Activated T-cell treated with anti-CD3 and anti-CD28 coated beads, Interleukin-2, amount 50 U/mL, for 24 hours (primary cell): ENCODE measurements at regions not wholly inside any gene's neighbourhood (a gene's known extent, or its start where the extent isn't known, plus 50 kb on each side); places are given as distances from the start of the nearest gene placed in this dataset.
"Not testable (repeated sequence)": the region's sequence is repeated elsewhere in the genome, so short reads cannot be mapped to it uniquely, and the experiment has no call there.

Source experiments
- DNase-seq: peaks from one replicate; pipeline ENCODE4 v3.0.0-alpha.2; 2020
- H3K27ac Mint-ChIP-seq: 2 replicates; pipeline ENCODE4 v1.8.0; 2020; ENCODE audit warnings: mild to moderate bottlenecking, mixed read lengths
- H3K27me3 Mint-ChIP-seq: 2 replicates; pipeline ENCODE4 v1.8.0; 2020; ENCODE audit warnings: mixed read lengths
- H3K36me3 Mint-ChIP-seq: 2 replicates; pipeline ENCODE4 v1.8.0; 2020; ENCODE audit warnings: low read depth, mixed read lengths
- H3K4me1 Mint-ChIP-seq: 2 replicates; pipeline ENCODE4 v1.8.0; 2020; ENCODE audit warnings: low read depth, mixed read lengths
- H3K4me3 Mint-ChIP-seq: 2 replicates; pipeline ENCODE4 v1.8.0; 2020; ENCODE audit warnings: mild to moderate bottlenecking, moderate library complexity, mixed read lengths
- H3K9me3 Mint-ChIP-seq: 2 replicates; pipeline ENCODE4 v1.8.0; 2020; ENCODE audit warnings: mixed read lengths

DNA sequence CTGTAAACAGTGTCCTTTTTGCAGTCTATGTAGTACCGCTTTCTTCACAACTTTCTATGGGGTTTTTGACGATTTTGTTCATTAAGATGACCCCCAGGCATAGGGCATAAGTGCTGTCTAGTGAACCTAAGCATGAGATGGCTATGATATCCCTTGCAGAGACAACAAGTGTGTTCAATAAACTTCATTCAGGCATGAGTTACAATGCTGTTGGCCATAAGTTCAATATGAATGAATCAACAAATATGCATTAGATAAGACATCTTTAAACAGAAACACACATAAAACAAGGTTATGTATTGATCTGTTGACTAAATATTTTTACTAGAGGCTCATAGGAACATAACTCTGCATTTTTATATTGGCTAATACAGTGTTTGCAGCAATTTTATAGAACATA lies 1322.0 kb downstream of the ARAP2 start:
- H3K27me3 Mint-ChIP-seq = no peaks in the 10 kb centered on the region
- peaks cover 5% of the 10 kb centered on the region for H3K9me3 Mint-ChIP-seq
- no peaks in the 10 kb centered on the region for H3K4me1 Mint-ChIP-seq
- no peak for DNase-seq
- no peak overlapping the region for H3K27ac Mint-ChIP-seq
- H3K4me3 Mint-ChIP-seq = no peak overlapping the region
- H3K36me3 Mint-ChIP-seq = no peaks in the 10 kb centered on the region

DNA sequence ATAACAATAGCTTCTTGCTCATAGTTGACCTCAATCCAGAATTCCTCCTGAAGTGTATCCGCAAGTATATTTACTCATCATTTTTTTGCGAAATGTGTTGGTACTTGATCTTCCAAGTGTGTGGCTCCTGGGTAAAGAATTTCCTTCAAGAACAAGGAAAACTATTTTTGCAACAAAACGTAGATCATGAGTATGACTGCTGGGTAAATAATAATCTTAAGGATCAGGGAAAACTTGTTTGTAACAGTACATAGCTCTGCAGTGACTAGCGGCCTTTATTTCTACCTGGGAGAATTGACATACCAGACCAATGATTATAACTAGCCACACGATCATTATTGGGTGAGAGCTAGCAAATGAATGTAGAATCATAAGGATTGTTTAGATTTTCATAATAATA lies 1311.7 kb downstream of the ARAP2 start:
- Mint-ChIP-seq H3K4me1 (no peaks in the 10 kb centered on the region), H3K4me3 (no peak overlapping the region), H3K36me3 (no peaks in the 10 kb centered on the region), H3K27ac (no peak overlapping the region), H3K27me3 (no peaks in the 10 kb centered on the region), H3K9me3 (peaks cover 20% of the 10 kb centered on the region)
- DNase-seq = no peak

DNA sequence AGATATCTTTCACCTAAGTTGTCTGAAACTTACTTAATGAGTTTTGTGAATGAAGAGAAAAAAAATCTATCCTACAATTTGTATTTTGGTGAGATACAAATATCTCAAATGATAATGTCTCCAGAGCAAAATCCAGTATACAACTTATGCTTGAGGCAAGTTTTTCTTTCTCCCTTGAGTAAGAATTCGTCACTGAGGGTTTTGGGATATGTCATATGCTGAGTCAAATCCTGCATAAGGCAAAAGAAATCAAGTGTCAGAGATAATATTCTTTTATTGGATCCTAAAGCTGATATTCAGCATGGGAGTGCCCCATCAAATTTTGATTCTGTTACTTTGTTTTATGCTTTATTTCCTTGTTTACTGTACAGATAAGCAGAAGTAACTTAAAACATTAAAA lies 1308.6 kb downstream of the ARAP2 start:
- no peak for DNase-seq
- H3K27ac Mint-ChIP-seq = no peak overlapping the region
- no peaks in the 10 kb centered on the region for H3K4me1 Mint-ChIP-seq
- no peaks in the 10 kb centered on the region for H3K27me3 Mint-ChIP-seq
- peaks cover 16% of the 10 kb centered on the region for H3K9me3 Mint-ChIP-seq
- H3K36me3 Mint-ChIP-seq = no peaks in the 10 kb centered on the region
- no peak overlapping the region for H3K4me3 Mint-ChIP-seq

DNA sequence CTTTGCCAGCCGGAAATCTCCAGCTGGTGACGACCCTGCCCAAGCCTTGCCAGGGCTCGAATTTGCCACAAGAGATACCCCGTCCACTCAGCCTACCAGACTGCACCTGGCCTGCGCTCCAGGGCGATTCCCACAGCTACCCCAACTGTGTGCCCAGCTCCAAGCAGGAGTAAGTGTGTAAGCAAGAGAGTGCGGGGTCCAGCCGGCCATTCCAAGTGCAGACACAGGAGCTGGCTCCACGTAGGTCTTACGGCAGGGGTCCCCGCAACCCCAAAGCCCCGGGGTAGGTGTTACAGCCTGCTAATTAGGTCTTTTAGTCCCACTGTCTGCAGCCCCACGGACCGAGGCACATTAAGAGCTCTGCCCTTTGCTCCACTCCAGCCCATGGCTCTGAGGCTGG lies 1305.2 kb downstream of the ARAP2 start:
- Mint-ChIP-seq H3K9me3 (peaks cover 9% of the 10 kb centered on the region), H3K27ac (no peak overlapping the region), H3K4me1 (no peaks in the 10 kb centered on the region), H3K36me3 (no peaks in the 10 kb centered on the region), H3K4me3 (no peak overlapping the region), H3K27me3 (no peaks in the 10 kb centered on the region)
- DNase-seq = no peak

DNA sequence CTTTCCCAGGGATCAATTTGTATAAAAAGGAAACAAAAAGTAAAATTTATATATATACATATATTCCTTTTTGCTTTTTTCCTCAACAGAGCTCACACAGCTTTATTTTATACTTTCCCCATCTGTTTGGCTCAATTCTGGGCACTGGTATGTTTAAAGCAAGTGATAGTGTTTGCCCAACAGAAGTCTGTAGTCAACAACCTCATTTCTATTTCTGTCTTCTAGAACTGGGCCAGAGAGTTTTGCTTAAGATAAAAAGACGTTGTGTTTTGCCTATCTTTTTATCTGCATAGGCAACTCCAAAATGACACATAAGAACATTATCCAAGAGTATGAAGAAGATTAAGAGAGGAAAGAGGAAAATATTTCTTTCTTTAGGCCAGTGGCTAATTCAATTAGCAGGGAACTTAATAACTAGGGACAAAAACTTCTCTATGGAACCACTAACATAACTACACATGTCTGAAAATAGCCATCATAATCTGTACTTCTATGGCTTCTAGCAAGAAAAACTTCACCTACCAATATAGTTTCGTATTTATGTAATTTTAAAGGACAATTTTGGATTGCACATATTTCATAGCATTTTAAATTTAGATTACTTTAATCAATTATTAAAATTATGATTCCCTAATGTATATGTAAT lies 1300.5 kb downstream of the ARAP2 start:
- Mint-ChIP-seq H3K4me1 (no peaks in the 10 kb centered on the region), H3K36me3 (no peaks in the 10 kb centered on the region), H3K9me3 (peaks cover 11% of the 10 kb centered on the region), H3K4me3 (no peak overlapping the region), H3K27me3 (no peaks in the 10 kb centered on the region), H3K27ac (no peak overlapping the region)
- no peak for DNase-seq

DNA sequence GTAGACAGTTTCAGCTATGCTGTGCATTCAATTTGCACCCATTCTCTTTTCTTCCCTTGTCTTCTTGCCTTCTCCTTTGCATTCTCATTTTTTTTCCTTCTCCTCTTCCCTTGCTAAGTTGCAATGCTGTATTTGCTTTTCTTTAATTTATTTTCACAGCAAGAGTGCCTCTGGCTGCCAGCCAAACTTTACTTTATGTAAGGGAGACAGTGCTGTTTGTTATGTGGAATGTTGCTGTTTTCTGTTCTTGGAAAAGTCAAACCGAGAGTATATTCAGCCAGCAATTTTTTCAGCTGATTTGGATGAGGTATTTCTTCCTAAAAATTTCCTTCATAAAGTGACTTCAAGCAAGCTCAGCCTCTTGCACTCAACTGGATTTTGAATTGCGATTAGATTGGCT lies 1293.4 kb downstream of the ARAP2 start:
- no peak for DNase-seq
- Mint-ChIP-seq H3K4me1 (no peaks in the 10 kb centered on the region), H3K27ac (no peak overlapping the region), H3K27me3 (no peaks in the 10 kb centered on the region), H3K9me3 (peaks cover 2% of the 10 kb centered on the region), H3K4me3 (no peak overlapping the region), H3K36me3 (no peaks in the 10 kb centered on the region)

DNA sequence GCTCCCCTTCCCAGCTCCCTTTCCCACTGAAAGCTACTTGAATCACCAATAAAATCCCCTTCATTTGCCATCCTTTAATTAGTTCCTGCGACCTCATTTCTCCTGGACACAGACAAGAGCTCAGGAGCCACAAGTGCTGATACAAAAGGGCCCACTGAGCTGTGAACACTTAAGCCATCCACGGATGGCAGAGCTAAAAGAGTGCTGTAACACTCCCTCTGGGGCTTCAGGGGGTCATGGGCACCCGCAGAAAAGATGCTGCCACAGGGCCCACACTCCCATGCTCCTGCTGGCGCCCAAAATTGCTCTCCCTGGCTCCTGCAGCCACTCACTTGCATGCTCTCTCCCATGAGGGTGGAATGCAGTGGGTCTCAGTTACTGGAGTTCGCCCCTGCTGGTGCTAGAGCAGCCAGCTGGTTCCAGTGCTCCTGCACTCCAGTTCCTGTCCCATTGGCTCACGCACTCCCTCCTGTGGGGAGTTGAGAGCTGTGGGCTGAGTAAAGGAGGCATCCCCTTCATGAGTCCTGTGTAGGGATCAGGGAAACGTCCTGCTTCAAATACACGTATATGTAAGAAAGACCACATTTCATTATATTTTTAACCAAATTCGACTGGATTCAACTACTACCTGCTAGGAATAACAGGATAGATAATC lies 1291.0 kb downstream of the ARAP2 start:
- no peak overlapping the region for H3K27ac Mint-ChIP-seq
- H3K27me3 Mint-ChIP-seq = no peaks in the 10 kb centered on the region
- H3K9me3 Mint-ChIP-seq = peaks cover 3% of the 10 kb centered on the region
- no peak for DNase-seq
- H3K36me3 Mint-ChIP-seq = no peaks in the 10 kb centered on the region
- H3K4me3 Mint-ChIP-seq = no peak overlapping the region
- H3K4me1 Mint-ChIP-seq = no peaks in the 10 kb centered on the region

DNA sequence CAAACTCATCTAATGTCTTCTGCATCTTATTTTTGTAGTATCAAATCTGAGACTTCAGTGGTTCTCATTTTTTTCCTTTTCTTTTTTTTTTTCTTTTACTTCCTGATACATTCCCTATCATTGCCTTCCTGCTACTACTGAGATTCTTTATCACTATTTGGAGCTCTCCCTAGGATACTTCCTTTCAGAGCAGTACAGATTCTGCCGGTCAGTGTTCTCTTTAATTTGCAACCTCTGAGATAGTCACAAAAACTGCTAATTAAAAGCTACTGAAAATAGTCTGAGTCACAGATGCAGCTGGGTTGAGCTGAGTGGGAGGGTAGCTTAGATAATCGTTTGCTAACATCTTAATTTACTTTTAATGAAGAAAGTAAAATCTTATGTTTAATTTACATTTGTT lies 1279.7 kb downstream of the ARAP2 start:
- Mint-ChIP-seq H3K36me3 (no peaks in the 10 kb centered on the region), H3K27me3 (no peaks in the 10 kb centered on the region), H3K4me1 (no peaks in the 10 kb centered on the region), H3K27ac (no peak overlapping the region), H3K4me3 (no peak overlapping the region), H3K9me3 (no peaks in the 10 kb centered on the region)
- no peak for DNase-seq

DNA sequence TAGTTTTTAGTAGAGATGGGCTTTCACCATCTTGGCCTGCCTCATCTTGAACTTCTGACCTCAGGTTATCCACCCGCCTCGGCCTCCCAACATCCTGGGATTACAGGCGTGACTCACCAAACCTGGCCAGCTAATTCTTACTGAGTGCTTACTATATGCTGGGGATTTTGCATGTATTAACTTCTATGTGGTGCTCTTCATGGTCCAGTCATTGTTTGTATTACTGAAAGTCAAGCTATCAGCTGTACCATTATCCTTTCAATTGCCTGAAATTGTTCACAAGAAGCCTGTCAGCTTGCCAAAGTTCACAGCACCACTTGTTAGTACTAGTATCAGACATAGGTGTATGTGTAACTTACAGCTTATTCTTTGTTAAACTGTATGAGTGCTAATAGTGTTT lies 1272.1 kb downstream of the ARAP2 start:
- Mint-ChIP-seq H3K4me3 (no peak overlapping the region), H3K27me3 (no peaks in the 10 kb centered on the region), H3K27ac (no peak overlapping the region), H3K36me3 (no peaks in the 10 kb centered on the region), H3K4me1 (no peaks in the 10 kb centered on the region), H3K9me3 (no peaks in the 10 kb centered on the region)
- no peak for DNase-seq

DNA sequence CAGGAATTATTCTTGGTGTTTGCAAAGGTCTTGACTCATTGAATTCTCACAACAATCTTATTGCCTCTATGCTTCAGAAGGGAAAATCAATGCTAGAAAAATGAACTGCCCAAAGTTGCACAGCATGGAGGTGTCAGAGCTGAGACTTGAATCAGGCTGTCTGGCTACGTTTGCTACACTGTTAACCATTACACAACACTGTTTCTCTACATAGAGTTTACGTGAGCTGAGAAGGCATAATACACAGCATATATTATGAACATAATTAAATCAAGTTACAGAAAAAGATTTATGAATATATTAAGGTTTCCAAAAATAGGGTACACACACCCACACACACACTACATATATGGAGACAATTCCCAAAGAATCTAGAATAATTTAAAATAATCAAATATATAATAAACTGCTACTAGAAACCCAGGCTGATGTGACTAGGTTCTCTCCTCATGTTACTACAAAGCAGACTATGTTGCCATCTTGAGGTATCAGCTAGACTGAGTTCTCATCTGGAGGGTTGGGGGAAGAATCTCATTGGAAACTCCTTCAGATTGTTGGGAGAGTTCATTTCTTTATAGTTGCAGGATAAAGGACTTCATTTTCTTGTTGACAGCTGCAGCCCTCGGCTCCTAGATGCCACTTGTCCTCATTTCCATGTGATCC lies 1270.5 kb downstream of the ARAP2 start:
- Mint-ChIP-seq H3K36me3 (no peaks in the 10 kb centered on the region), H3K4me1 (no peaks in the 10 kb centered on the region), H3K27ac (no peak overlapping the region), H3K4me3 (no peak overlapping the region), H3K27me3 (no peaks in the 10 kb centered on the region), H3K9me3 (peaks cover 6% of the 10 kb centered on the region)
- no peak for DNase-seq

DNA sequence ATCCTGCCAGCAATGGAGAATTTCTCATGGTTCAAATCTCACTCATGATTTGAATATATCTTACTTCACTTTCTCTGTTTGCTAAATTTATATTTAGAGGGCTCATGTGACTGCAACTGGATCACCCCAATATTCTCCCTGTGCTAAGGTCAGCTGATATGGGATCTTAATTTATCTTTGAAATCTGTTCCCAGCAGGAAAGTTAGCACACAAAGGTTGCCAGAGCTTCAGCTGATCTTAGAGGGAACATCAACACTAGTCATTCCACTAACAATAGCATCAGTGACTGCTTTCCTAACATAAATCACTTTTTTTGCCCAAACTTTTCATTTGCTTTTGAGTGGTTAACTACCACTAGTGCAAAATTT lies 1270.0 kb downstream of the ARAP2 start:
- Mint-ChIP-seq H3K4me3 (no peak overlapping the region), H3K9me3 (peaks cover 6% of the 10 kb centered on the region), H3K27ac (no peak overlapping the region), H3K27me3 (no peaks in the 10 kb centered on the region), H3K36me3 (no peaks in the 10 kb centered on the region), H3K4me1 (no peaks in the 10 kb centered on the region)
- no peak for DNase-seq

DNA sequence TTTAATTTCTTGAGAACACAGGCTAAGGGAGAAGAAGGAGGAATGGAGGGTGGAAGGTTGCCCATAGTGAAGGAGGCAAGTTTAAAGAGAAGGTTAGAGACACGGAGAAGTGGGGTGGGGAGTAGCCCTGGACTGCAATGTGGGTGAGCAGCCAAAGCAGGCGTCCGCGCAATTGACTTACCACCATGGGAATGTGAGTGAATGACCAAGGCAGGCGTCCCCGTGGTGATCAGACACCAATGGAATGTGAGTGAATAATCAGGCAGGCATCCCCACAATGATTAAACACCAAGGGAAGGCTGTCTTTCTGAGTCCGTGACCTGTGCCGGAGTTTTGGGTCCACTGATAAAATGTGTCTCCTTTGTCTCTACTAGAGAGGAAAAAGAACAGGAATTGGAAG lies 1223.1 kb downstream of the ARAP2 start:
- not testable (repeated sequence) for H3K4me1 Mint-ChIP-seq, H3K27me3 Mint-ChIP-seq, H3K27ac Mint-ChIP-seq, H3K36me3 Mint-ChIP-seq, H3K4me3 Mint-ChIP-seq, DNase-seq
- H3K9me3 Mint-ChIP-seq = peaks cover 28% of the 10 kb centered on the region

DNA sequence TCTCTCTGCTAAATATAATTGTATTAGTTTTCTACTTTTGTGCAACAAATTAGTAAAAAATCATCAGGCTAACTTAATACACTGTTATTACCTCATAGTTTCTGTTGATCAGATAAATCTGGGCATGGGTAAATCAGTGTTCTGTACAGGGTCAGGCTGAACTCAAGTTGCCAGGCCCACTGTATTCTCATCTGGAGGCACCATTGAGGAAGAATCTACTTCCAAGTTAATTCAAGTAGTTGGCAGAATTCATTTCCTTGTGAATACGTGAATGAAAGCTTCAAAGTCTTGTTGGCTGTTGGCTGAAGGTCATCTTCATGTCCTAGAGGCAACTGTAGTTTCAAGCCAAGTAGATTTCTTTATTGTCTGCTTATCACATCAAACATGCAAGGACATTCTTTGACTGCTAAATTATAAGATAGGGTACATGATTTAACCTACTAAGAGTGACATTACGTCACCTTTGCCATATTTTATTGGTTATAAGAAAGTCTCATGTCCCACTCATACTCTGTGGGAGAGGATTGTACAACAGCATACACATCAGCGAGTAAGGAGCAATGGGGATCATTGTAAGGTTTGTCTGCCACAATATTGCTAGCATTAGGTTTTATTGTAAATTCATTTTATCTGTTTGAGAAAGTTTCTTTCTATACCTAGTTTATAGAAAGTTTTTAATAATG lies 1219.0 kb downstream of the ARAP2 start:
- no peaks in the 10 kb centered on the region for H3K27me3 Mint-ChIP-seq
- H3K27ac Mint-ChIP-seq = no peak overlapping the region
- H3K9me3 Mint-ChIP-seq = peaks cover 13% of the 10 kb centered on the region
- no peak for DNase-seq
- H3K36me3 Mint-ChIP-seq = no peaks in the 10 kb centered on the region
- H3K4me1 Mint-ChIP-seq = no peaks in the 10 kb centered on the region
- H3K4me3 Mint-ChIP-seq = no peak overlapping the region

DNA sequence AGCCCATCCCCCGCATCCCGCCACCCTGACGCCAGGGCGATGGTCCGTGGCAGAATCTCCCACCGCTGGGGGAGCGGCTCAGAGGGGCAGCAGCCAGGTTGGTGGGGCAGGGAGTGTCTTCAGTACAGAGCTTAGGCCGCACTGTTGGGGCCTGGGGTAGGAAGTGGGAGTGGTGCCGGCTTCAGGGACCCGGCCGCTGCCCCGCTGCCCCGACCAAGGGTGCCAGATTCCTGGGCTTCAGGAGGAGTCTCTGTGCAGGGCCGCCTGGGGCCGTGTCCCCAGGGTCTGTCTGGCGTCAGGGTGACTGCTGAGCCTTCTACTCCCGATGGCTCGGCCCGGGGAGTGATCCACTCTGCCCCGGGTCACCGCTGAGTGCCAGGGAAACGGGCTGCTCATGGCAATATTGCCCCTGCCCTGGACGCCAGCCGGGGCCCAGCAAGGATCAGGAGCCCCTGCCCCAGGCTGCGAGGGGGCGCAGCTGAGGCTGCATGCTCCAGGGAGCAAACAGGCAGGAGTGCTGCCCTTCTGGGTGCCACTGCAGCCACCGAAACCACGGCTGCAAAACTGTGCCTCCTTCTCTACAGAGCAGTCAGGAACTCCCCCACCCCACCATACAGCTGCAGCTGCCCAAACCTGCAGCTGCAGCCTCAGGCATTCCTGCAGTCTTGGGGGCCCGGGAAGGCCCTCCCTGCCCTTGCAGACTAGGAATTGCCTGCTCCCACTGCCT lies 1206.1 kb downstream of the ARAP2 start:
- H3K27me3 Mint-ChIP-seq = no peaks in the 10 kb centered on the region
- H3K4me3 Mint-ChIP-seq = no peak overlapping the region
- no peaks in the 10 kb centered on the region for H3K4me1 Mint-ChIP-seq
- H3K9me3 Mint-ChIP-seq = peaks cover 3% of the 10 kb centered on the region
- DNase-seq = no peak
- H3K27ac Mint-ChIP-seq = no peak overlapping the region
- no peaks in the 10 kb centered on the region for H3K36me3 Mint-ChIP-seq
